K562 (cell line): ENCODE measurements at regions not wholly inside any gene's neighbourhood (a gene's known extent, or its start where the extent isn't known, plus 50 kb on each side); places are given as distances from the start of the nearest gene placed in this dataset.

Experiments
- ATAC-seq: fragments of 200-7000 bp; cut with Tn5 transposase; 3 replicates; pipeline ENCODE4 v1.9.1; 2020; ENCODE audit warnings: moderate library complexity
- BruUV-seq: library from RNA; stranded (reverse); fragments of 400-500 nt; replicated peaks from 2 replicates; lab custom pipeline; 2021; lab: Mats Ljungman, UMichigan
- CTCF ChIA-PET: fragments of 300-600 bp; formaldehyde crosslinking; extraction: SDS; loops from one replicate; lab custom pipeline; 2021; ENCODE audit warnings: low intra/inter-chr PET ratio; lab: Yijun Ruan, JAX
- POLR2A ChIA-PET: fragments of 300-600, 350-650 bp; sonication (Branson Sonifier 250); formaldehyde crosslinking; extraction: SDS; loops from one replicate; lab custom pipeline; 2021; ENCODE audit warnings: antibody characterized with exemption, inconsistent platforms; lab: Yijun Ruan, JAX
- DNase-seq, 4 experiments: peaks; one replicate each; pipeline versions ENCODE4 v3.0.0 to v3.0.0-alpha.2; 2011 to 2018; ENCODE audit warnings: low spot score in 3 of 4, mixed read lengths in 3 of 4; ENCODE audit errors: extremely low read depth in 1 of 4
- FAIRE-seq: peaks from 2 replicates; lab custom pipeline; 2011; peaks lifted over from hg19 to GRCh38; lab: Jason Lieb, UNC
- H2AFZ ChIP-seq: 2 replicates; pipeline ENCODE4 v1.6.0; 2011; ENCODE audit warnings: low read depth, low read length, control low read depth, inconsistent platforms
- H3K27ac ChIP-seq: fragments of 200-600 bp; 3 replicates; pipeline ENCODE4 v1.8.0; 2011; ENCODE audit warnings: low read depth, mild to moderate bottlenecking, control low read depth, inconsistent platforms, low read length, moderate library complexity, mixed read lengths; ENCODE audit errors: extremely low read depth
- H3K27me3 ChIP-seq, 2 experiments: fragments of 300-600 bp in 1 of 2; 2 replicates in 1 of 2; 3 replicates in 1 of 2; pipeline versions ENCODE4 v1.6.0 to v1.8.0; 2011; ENCODE audit warnings: inconsistent platforms in 2 of 2, low read length in 2 of 2, mild to moderate bottlenecking in 1 of 2, mixed read lengths in 1 of 2, moderate library complexity in 1 of 2; ENCODE audit not compliant: control insufficient read depth in 2 of 2, insufficient read depth in 2 of 2
- H3K36me3 ChIP-seq: fragments of 300-600 bp; 3 replicates; pipeline ENCODE4 v1.8.0; 2011; ENCODE audit warnings: mild to moderate bottlenecking, low read length, inconsistent platforms; ENCODE audit not compliant: control insufficient read depth, insufficient read depth
- H3K4me1 ChIP-seq, 2 experiments: fragments of 200-600 bp in 1 of 2; replicated peaks in 1 of 2; 2 replicates in 1 of 2; 3 replicates in 1 of 2; pipeline versions ENCODE4 v1.5.1 to v1.8.0; 2011; ENCODE audit warnings: inconsistent platforms in 2 of 2, low read length in 2 of 2, mild to moderate bottlenecking in 1 of 2, mixed read lengths in 1 of 2, moderate library complexity in 1 of 2; ENCODE audit not compliant: control insufficient read depth in 2 of 2, insufficient read depth in 2 of 2
- H3K4me2 ChIP-seq: 2 replicates; pipeline ENCODE4 v1.6.1; 2011; ENCODE audit warnings: low read length, control low read depth, inconsistent platforms, mixed read lengths; ENCODE audit not compliant: insufficient read depth
- H3K4me3 ChIP-seq: fragments of 200-600 bp; sonication (generic), shearing (Covaris generic); 2 replicates; pipeline ENCODE4 v1.5.1; 2016; ENCODE audit warnings: control low read depth, inconsistent platforms
- H3K79me2 ChIP-seq: fragments of 200-600 bp; 3 replicates; pipeline ENCODE4 v1.8.0; 2011; ENCODE audit warnings: low read length, inconsistent platforms; ENCODE audit not compliant: control insufficient read depth, insufficient read depth
- H3K9ac ChIP-seq, 2 experiments: 2 replicates each; pipeline versions ENCODE4 v1.6.0 to v1.6.1; 2011; ENCODE audit warnings: low read depth in 2 of 2, low read length in 2 of 2, control low read depth in 1 of 2, inconsistent platforms in 1 of 2, mild to moderate bottlenecking in 1 of 2, mixed read lengths in 1 of 2; ENCODE audit not compliant: insufficient read depth in 1 of 2
- H3K9me1 ChIP-seq: one replicate; pipeline ENCODE4 v1.6.0; 2011; ENCODE audit warnings: inconsistent platforms, mild to moderate bottlenecking, low read length, moderate library complexity; ENCODE audit not compliant: control insufficient read depth, insufficient read depth
- H3K9me3 ChIP-seq: replicated peaks from 2 replicates; pipeline ENCODE4 v1.5.1; 2011; ENCODE audit warnings: low read depth, low read length, inconsistent platforms; ENCODE audit not compliant: control insufficient read depth, insufficient read depth
- H4K20me1 ChIP-seq: replicated peaks from 2 replicates; pipeline ENCODE4 v1.6.1; 2011; ENCODE audit warnings: low read length, inconsistent platforms, mixed read lengths; ENCODE audit not compliant: control insufficient read depth, insufficient read depth
- BACH1 ChIP-seq: fragments of 200-800 bp; sonication (Bioruptor generic); IDR thresholded peaks from 2 replicates; pipeline ENCODE4 v1.6.1; 2016; ENCODE audit warnings: missing genetic modification characterization, missing compliant biosample characterization
- CEBPG ChIP-seq, 3 experiments: fragments of 200-800 bp in 1 of 3; sonication (Bioruptor generic) in 1 of 3; sonication (generic) in 1 of 3; formaldehyde crosslinking in 1 of 3; IDR thresholded peaks in 2 of 3; conservative IDR thresholded peaks in 1 of 3; 2 replicates each; pipeline versions ENCODE4 v1.6.1 to v1.8.0; 2016 to 2022; ENCODE audit warnings: missing compliant biosample characterization in 2 of 3, missing genetic modification characterization in 2 of 3, mild to moderate bottlenecking in 1 of 3, missing genetic modification reagents in 1 of 3
- ELF2 ChIP-seq: fragments of 250-450 bp; sonication (Bioruptor Pico); IDR thresholded peaks from 2 replicates; pipeline ENCODE4 v1.5.0; 2021; ENCODE audit warnings: mild to moderate bottlenecking
- ERF ChIP-seq: fragments of 450-650 bp; formaldehyde crosslinking; IDR thresholded peaks from 2 replicates; pipeline ENCODE4 v1.4.0; 2020; ENCODE audit warnings: mild to moderate bottlenecking, mixed read lengths
- PTBP1 ChIP-seq: fragments of 200-400 bp; formaldehyde crosslinking; IDR thresholded peaks from 2 replicates; pipeline ENCODE4 v1.6.1; 2017; ENCODE audit warnings: low read depth, low read length
- ZNF445 ChIP-seq: fragments of 250-450 bp; sonication (Bioruptor Pico); IDR thresholded peaks from 2 replicates; pipeline ENCODE4 v1.4.0; 2020; ENCODE audit warnings: low read depth, mild to moderate bottlenecking, moderate library complexity
- WGBS: fragments of 100-300 bp; shearing (Covaris generic); methylation state at CpG from one replicate; pipeline ENCODE4 v1.1.6; 2016; ENCODE audit warnings: low coverage, mixed read lengths; ENCODE audit not compliant: insufficient coverage; ENCODE audit errors: missing lambda C conversion rate; 5-methylcytosine and 5-hydroxymethylcytosine counted together
- in situ Hi-C: fragments of 300-500 bp; cut with MboI; formaldehyde crosslinking; loops from 4 replicates; pipeline ENCODE4 v1.15.0; 2018; ENCODE audit warnings: inconsistent platforms, mixed read lengths
- intact Hi-C: fragments of 100-400 bp; cut with micrococcal nuclease; formaldehyde crosslinking; loops from 2 replicates; pipeline ENCODE4 v1.14.2; 2022
- TF ChIP-seq, protein P1 (sequence below): IDR thresholded peaks from 3 replicates; pipeline ENCODE4 v1.6.1; 2011; ENCODE audit warnings: borderline replicate concordance, mild to moderate bottlenecking; ENCODE audit not compliant: insufficient read length, insufficient read depth
- TF ChIP-seq, protein P2 (sequence below): fragments of 250-450 bp; sonication (Bioruptor Pico); IDR thresholded peaks from 2 replicates; pipeline ENCODE4 v1.9.0; 2021; ENCODE audit warnings: mild to moderate bottlenecking, inconsistent platforms
- TF ChIP-seq, protein P3 (sequence below): fragments of 450-650 bp; formaldehyde crosslinking; IDR thresholded peaks from 2 replicates; pipeline ENCODE4 v1.4.0; 2020; ENCODE audit warnings: mild to moderate bottlenecking, mixed read lengths

DNA sequence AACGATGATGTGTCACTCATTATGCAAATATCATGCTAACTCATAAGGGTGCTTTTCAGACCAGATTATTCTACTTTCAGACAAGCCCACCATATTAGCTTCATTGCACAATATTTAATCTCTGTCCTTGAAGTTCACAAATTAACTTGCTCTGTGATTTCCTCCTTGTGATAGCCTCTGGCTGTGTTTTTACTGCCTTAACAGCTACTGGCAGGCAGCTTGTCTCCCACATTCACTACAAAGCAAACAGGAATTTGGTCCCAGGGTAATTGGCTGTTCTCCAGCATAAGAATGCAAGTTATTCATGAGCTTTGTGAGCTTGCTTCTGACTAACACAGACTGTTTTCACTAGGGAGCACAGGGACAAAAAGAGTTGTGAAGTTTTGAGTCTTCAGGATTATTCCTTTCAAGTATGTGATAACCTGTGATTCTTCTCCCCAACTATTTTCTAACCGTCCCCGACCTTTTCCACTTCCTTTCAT, 87.9 kb upstream of the HMCN1 start:
- CTCF ChIA-PET = no interaction called here
- ATAC-seq (no peak), FAIRE-seq (no peak), DNase-seq (no peak)
- no peak overlapping the region for H3K9ac ChIP-seq
- no peak for TF ChIP-seq BACH1 (tag)
- TF ChIP-seq CEBPG (CRISPR knock-in tag; IDR thresholded peaks at IDR 0.05) = no peak
- peak; percentile 35 to 52; a peak in 3 of 4 replicates for TF ChIP-seq CEBPG (tag; conservative IDR thresholded peaks at IDR 0.05 in 1 of 2, IDR thresholded peaks at IDR 0.05 in 1 of 2)
- H3K4me2 ChIP-seq = no peak overlapping the region
- no peaks in the 10 kb centered on the region for H3K36me3 ChIP-seq
- H3K4me3 ChIP-seq = no peak overlapping the region
- H4K20me1 ChIP-seq = no peaks in the 10 kb centered on the region
- POLR2A ChIA-PET = no interaction called here
- no peaks in the 10 kb centered on the region for H3K9me1 ChIP-seq
- intact Hi-C loops (no loop called here), in situ Hi-C loops (no loop called here)
- H3K27me3 ChIP-seq = no peaks in the 10 kb centered on the region
- no peaks in the 10 kb centered on the region for H3K79me2 ChIP-seq
- BruUV-seq = no TSS peak
- 0% methylated on average over 3 of the region's 3 CpGs for WGBS
- H3K4me1 ChIP-seq = peaks cover 0 to 4% of the 10 kb centered on the region in 2 experiments; a peak in 1 of 5 replicates
- H2AFZ ChIP-seq = no peak overlapping the region
- no peaks in the 10 kb centered on the region for H3K9me3 ChIP-seq
- no peak overlapping the region for H3K27ac ChIP-seq

DNA sequence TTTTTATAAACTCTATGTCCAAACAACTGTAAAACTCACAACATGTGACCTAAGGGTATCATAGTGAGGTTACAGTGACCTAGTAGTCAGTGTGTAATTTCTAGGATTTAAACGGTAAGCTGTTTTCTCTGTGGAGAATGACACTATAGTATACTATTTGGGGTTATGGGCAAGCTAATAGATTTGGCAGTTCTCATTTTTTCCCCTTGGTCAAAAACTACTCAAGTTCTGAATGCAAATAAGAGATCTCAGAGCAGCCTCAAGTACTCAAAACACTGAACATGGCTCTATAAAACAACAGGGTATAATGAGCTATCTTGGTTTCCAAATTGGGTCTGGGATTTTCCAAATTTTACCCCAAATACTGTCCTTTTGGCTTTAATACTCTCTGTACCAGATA, 88.5 kb upstream of the HMCN1 start:
- in situ Hi-C loops = no loop called here
- H3K4me1 ChIP-seq = peaks cover 0 to 4% of the 10 kb centered on the region in 2 experiments; a peak in 1 of 5 replicates
- no peak overlapping the region for H3K27ac ChIP-seq
- no peak overlapping the region for H3K4me3 ChIP-seq
- no peaks in the 10 kb centered on the region for H3K79me2 ChIP-seq
- FAIRE-seq = no peak
- H2AFZ ChIP-seq = no peak overlapping the region
- DNase-seq = no peak
- TF ChIP-seq PTBP1 (no peak), ERF (CRISPR knock-in tag) (no peak), ELF2 (CRISPR knock-in tag) (no peak), ZNF445 (CRISPR knock-in tag) (no peak)
- TF ChIP-seq, protein P1, sequence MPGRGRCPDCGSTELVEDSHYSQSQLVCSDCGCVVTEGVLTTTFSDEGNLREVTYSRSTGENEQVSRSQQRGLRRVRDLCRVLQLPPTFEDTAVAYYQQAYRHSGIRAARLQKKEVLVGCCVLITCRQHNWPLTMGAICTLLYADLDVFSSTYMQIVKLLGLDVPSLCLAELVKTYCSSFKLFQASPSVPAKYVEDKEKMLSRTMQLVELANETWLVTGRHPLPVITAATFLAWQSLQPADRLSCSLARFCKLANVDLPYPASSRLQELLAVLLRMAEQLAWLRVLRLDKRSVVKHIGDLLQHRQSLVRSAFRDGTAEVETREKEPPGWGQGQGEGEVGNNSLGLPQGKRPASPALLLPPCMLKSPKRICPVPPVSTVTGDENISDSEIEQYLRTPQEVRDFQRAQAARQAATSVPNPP = no peak
- TF ChIP-seq, protein P2, sequence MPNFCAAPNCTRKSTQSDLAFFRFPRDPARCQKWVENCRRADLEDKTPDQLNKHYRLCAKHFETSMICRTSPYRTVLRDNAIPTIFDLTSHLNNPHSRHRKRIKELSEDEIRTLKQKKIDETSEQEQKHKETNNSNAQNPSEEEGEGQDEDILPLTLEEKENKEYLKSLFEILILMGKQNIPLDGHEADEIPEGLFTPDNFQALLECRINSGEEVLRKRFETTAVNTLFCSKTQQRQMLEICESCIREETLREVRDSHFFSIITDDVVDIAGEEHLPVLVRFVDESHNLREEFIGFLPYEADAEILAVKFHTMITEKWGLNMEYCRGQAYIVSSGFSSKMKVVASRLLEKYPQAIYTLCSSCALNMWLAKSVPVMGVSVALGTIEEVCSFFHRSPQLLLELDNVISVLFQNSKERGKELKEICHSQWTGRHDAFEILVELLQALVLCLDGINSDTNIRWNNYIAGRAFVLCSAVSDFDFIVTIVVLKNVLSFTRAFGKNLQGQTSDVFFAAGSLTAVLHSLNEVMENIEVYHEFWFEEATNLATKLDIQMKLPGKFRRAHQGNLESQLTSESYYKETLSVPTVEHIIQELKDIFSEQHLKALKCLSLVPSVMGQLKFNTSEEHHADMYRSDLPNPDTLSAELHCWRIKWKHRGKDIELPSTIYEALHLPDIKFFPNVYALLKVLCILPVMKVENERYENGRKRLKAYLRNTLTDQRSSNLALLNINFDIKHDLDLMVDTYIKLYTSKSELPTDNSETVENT (CRISPR knock-in tag) = no peak
- TF ChIP-seq, protein P3, sequence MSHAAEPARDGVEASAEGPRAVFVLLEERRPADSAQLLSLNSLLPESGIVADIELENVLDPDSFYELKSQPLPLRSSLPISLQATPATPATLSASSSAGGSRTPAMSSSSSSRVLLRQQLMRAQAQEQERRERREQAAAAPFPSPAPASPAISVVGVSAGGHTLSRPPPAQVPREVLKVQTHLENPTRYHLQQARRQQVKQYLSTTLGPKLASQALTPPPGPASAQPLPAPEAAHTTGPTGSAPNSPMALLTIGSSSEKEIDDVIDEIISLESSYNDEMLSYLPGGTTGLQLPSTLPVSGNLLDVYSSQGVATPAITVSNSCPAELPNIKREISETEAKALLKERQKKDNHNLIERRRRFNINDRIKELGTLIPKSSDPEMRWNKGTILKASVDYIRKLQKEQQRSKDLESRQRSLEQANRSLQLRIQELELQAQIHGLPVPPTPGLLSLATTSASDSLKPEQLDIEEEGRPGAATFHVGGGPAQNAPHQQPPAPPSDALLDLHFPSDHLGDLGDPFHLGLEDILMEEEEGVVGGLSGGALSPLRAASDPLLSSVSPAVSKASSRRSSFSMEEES (CRISPR knock-in tag) = no peak
- H3K36me3 ChIP-seq = no peaks in the 10 kb centered on the region
- H3K9me3 ChIP-seq = no peaks in the 10 kb centered on the region
- no peak overlapping the region for H3K4me2 ChIP-seq
- H3K9ac ChIP-seq = no peak overlapping the region
- 0% methylated on average over 1 of the region's 1 CpG for WGBS
- no TSS peak for BruUV-seq
- CTCF ChIA-PET = no interaction called here
- H3K27me3 ChIP-seq = no peaks in the 10 kb centered on the region
- POLR2A ChIA-PET = no interaction called here
- no peaks in the 10 kb centered on the region for H4K20me1 ChIP-seq
- intact Hi-C loops = no loop called here
- ATAC-seq = no peak
- no peaks in the 10 kb centered on the region for H3K9me1 ChIP-seq
